Islet precursor cell (in vitro differentiated cells): ENCODE measurements at regions not wholly inside any gene's neighbourhood (a gene's known extent, or its start where the extent isn't known, plus 50 kb on each side); places are given as distances from the start of the nearest gene placed in this dataset.
A peak's percentile ranks its signal among the peaks of the same experiment; 100 is the strongest.

Source experiments
- DNase-seq: peaks from one replicate; pipeline ENCODE4 v3.0.0-alpha.2; 2018

DNA sequence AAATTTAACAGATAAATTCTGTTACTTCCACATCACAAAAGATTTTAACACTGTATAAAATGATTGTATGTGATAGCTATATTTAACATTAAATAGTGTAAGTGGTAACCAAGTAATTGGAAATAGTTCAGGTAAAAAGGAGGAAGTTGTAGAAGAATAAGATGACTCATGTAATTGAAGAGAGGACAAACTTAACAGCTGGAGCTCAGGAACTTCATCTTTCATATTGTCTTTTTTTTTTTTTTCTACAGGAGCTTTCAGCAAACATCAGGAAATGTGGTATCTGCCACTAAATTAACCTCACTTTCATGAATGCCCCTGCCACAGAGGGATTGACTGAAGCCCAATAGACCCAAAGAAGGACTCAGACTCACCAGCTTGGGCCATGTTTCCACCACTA is 188.4 kb upstream of the VEGFC start:
- no peak for DNase-seq

DNA sequence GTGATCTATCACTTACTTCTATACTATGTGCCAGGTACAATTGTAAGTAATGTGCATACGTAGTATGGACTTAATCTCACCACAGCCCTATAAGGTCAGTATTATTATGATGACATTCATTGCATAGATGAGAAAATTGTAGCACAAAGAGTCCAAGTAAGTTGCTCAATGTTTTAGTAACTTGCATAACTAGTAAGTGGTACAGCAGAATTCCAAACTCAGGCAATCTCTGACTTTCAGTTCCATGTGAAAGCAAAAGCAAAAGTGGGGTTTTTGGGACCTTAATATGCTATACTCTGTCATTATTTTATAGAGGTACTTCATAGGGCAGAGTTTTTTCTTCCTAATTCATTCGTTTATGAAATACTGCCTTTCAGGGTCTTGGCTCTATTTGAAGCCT is 188.8 kb upstream of the VEGFC start:
- DNase-seq: no peak

DNA sequence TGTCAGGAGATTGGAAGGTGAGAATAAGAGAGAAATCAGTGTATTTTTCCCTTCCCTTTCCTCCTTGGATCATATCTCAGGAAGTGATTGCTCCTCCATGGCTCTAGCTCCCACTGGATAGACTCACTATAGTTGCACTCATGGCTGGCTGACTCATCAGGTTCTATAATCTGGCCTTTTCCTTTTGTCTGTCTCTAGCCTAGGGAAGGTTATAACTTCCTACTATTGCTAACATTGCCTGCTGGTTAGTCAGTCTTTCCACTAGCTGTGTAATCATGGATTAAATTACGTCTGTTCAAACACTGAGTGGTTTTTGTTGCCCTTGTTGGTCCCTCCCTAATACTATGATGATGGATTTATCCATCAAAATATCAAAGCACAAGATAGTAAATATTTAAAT is 195.5 kb upstream of the VEGFC start:
- peak; percentile 65 for DNase-seq

DNA sequence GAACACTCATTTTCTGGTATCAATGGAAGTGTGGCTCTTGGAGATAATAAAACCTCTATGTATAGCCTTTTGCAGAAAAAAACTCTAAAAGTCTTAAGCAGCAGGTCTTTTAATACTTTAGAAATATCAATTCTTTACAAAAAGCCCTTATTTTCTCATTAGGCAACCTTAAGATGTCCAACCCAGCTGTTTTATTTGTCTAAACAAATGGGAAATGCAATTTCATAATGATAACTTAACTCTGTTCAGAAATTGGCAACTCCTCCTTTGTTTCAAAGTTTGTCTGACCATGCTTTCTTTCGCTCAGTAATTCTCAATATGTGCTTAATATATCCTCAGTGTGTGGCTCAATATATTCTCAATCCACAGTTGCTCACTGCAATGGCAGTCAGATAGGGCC is 196.5 kb upstream of the VEGFC start:
- no peak for DNase-seq

DNA sequence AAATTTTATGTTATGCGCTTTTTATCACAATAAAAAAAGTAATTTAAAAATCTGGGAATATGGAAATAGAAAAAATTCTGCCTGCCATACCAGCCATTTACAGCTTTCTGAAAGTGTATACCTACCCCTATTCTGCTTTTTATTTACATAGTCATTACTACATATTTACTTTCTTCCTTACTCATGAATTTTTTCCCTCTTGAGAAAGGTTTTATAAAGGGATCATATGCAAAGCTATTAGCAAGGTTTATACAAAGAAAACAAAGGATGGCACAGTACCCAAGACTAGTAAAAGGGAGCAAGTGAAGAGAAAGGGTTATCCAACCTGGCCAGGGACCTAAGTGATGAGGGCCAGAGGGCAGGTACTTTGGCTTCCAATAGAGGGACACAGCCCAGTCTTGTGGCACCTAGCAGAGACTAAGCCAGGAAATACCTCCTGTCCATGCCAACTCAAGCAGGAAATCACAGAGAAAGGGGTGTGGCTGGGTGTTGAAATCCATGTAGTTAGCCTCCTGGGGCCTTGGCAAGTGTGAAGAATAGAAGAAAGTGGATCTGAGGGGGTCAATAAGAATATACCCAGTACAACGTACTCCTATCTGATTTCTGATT is 207.3 kb upstream of the VEGFC start:
- DNase-seq: no peak

- DNase-seq: no peak
These were observed 208.8 kb upstream of the VEGFC start for GRCh38 chr4:177001271-177002175.

GRCh38 chr4:177005674-177006230 is 213.0 kb upstream of the VEGFC start:
- peak; percentile 59 for DNase-seq

GRCh38 chr4:177006331-177006730 is 213.6 kb upstream of the VEGFC start:
- DNase-seq: no peak

DNA sequence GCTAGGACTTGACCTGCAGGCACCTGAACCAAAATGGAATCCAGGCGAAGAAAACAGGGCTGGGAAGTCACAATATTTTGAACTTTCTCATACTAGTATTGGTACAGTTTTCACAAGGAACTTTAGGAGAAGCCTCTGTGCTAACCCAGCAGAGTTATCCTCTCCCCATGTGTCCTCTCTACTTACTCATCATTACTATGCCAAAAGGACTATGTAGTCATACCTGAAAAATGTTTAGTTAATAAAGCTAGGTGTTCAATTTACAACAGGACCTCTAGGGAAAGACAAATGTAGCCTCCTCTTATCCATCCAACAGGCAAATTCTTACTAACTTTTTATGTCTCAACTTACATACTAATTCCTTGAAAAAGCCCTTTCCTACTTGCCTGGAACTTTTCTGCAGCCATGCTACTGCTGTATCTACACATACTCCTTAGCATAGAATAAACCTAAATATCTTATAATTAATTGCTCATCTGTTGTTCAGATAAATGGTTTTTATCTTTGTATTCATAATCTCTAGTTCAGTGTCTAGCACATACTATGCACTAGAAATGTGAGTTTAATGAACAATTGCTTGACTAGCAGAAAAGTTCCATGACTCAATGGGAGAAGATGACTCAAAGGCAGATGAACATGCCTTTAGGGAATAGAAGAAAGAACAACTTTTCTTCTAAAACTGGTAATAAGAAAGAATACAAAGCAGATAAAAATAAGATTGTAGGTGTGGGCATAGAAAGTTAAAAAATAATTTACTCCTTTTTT is 215.5 kb upstream of the VEGFC start:
- DNase-seq: no peak

DNA sequence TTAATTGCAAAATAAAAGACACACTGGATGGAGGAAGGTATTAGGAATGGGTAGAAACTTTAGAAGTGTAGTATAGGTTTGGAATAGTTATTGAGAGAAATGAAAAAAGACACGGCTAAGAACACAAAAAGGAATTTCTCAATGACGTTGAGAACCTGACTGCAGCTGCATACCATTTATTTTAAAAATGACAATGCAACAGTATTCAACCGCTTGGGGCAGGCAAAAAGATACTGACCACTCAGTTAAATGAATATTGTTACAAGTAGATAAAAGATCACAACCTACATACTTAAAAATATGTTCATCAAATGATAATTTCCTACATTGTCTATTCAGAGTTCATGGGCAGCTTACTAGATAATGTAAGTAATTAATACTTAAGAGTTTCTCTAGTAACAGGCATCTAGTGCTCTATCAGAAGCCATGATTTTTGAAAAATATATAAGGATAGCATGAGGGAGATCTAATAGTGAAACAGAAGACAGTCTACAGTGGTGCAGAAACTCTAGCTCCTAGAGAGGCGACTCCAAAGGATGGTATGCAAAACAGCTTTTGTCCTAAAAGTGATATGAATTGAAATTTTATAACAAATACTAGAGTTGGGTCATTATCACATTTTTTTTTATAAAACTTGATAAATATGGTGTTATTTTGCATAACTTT is 216.2 kb upstream of the VEGFC start:
- DNase-seq: no peak

- DNase-seq: no peak
These were observed 217.7 kb upstream of the VEGFC start for GRCh38 chr4:177010418-177010817.

DNA sequence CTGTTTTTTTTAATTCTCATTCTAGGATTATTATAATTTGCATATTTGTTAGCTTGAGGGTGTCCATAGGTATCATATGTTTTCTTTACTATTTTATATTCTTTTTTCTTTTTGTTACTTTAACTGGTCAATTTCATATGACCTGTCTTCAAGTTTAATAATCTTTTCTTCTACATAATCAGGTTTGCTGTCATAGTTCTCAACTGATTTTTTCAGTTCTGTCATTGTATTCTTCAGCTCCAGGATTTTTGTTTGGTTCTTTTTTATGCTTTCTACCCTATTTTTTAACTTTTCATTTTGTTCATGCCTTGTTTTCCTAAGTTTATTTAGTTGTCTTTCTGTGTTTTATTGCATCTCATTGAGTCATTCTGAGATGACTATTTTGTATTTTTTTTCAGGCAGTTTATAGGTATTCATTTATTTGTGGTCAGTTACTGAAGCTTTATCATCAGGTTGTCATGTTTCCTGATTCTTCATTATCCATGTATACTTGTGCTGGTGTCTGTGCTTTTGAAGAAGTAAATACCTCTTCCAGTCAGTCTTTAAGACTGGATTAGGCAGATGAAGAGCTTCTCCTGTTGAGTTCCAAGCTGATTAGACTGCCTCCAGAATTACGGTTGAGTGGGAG is 220.3 kb upstream of the VEGFC start:
- DNase-seq: no peak

- DNase-seq: no peak
These were observed 223.9 kb upstream of the VEGFC start for GRCh38 chr4:177016541-177017141.

GRCh38 chr4:177023951-177024350 is 231.2 kb upstream of the VEGFC start:
- no peak for DNase-seq

GRCh38 chr4:177032341-177032740 is 239.6 kb upstream of the VEGFC start:
- no peak for DNase-seq

- no peak for DNase-seq
These were observed 240.4 kb upstream of the VEGFC start for GRCh38 chr4:177033135-177033534.

GRCh38 chr4:177033632-177034031 is 240.9 kb upstream of the VEGFC start:
- DNase-seq: no peak

- DNase-seq: no peak
These were observed 248.6 kb upstream of the VEGFC start for GRCh38 chr4:177041356-177041755.

DNA sequence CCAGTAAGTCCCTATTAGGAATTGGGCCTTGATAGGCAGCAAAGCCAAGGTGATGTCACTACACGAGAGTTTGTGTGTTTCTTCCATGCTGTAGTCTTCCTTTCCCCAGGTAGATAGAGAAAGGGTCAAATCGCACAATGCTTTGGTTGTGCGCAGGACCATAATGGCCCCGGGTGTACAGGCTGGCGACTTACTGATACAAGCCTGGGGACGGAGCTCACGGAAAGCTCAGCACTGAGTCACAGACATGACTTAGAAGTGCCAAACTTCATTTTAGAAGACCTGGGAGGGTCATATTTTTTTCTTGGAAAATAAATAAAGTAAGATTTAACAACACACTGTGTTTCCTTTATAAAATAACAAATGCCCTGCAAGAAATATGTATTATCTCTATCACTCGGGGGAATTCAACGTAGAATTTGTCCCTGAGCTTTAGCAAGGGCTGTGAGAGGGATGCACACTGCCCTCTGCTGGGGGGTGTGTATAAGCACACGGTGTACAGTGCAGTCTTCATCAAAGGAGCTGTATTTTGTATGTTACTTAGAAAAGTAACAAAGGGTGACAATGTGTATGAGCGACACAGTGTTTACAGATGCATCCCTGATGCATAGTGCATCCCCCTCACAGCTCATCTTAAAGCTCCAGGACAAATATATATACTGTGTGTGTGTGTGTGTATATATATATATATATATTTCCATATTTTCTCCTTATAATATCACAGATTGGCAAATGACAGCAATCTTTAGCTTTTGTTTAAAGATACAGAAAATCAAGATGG is 254.5 kb upstream of the VEGFC start:
- DNase-seq: peak; percentile 69

GRCh38 chr4:177047851-177048174 is 255.1 kb upstream of the VEGFC start:
- DNase-seq: no peak

GRCh38 chr4:177051473-177052060 is 258.1 kb upstream of the NEIL3 start:
- peak; percentile 68 for DNase-seq
